ENCODE measurements at regions not wholly inside any gene's neighbourhood (a gene's known extent, or its start where the extent isn't known, plus 50 kb on each side); places are given as distances from the start of the nearest gene placed in this dataset.

- ChIA-PET POLR2A (no interaction called here), CTCF (interaction anchor here (2.4 kb wide), 1 partner anchor 10 kb away, joined by 10 read pairs; no protein-coding TSS in a partner anchor)
- Mint-ChIP-seq H3K4me1 (ENCODE audit: low read depth) (no peaks in the 10 kb centered on the region), H3K9me3 (peaks cover 9% of the 10 kb centered on the region), H3K36me3 (ENCODE audit: low read depth) (no peaks in the 10 kb centered on the region), H3K4me3 (no peak overlapping the region), H3K27me3 (no peaks in the 10 kb centered on the region), H3K27ac (no peak overlapping the region)
- ATAC-seq (no peak), DNase-seq (no peak)
- TF ChIP-seq CTCF (IDR thresholded peaks at IDR 0.05): no peak
- intact Hi-C loops (cut with micrococcal nuclease): no loop called here
Measured at GRCh38 chr5:30050056-30050815, 1143.2 kb upstream of the CDH6 start.

GRCh38 chr5:30042677-30043076 is 1150.8 kb upstream of the CDH6 start:
- no peak for ATAC-seq
- ChIA-PET POLR2A (no interaction called here), CTCF (no interaction called here)
- Mint-ChIP-seq H3K27ac (no peak overlapping the region), H3K4me1 (ENCODE audit: low read depth) (no peaks in the 10 kb centered on the region), H3K9me3 (peaks cover 9% of the 10 kb centered on the region), H3K4me3 (no peak overlapping the region), H3K36me3 (ENCODE audit: low read depth) (no peaks in the 10 kb centered on the region), H3K27me3 (no peaks in the 10 kb centered on the region)
- intact Hi-C loops (cut with micrococcal nuclease): no loop called here
- TF ChIP-seq CTCF (IDR thresholded peaks at IDR 0.05): no peak
- no peak for DNase-seq

GRCh38 chr5:30041831-30042385 is 1151.6 kb upstream of the CDH6 start:
- Mint-ChIP-seq H3K4me1 (ENCODE audit: low read depth) (no peaks in the 10 kb centered on the region), H3K9me3 (peaks cover 7% of the 10 kb centered on the region), H3K27ac (no peak overlapping the region), H3K27me3 (no peaks in the 10 kb centered on the region), H3K36me3 (ENCODE audit: low read depth) (no peaks in the 10 kb centered on the region), H3K4me3 (no peak overlapping the region)
- ChIA-PET POLR2A (no interaction called here), CTCF (no interaction called here)
- no peak for ATAC-seq
- no peak for DNase-seq
- intact Hi-C loops (cut with micrococcal nuclease): no loop called here
- TF ChIP-seq CTCF (IDR thresholded peaks at IDR 0.05): no peak

GRCh38 chr5:30041291-30041690 is 1152.2 kb upstream of the CDH6 start:
- Mint-ChIP-seq H3K27ac (no peak overlapping the region), H3K4me3 (no peak overlapping the region), H3K4me1 (ENCODE audit: low read depth) (no peaks in the 10 kb centered on the region), H3K27me3 (no peaks in the 10 kb centered on the region), H3K36me3 (ENCODE audit: low read depth) (no peaks in the 10 kb centered on the region), H3K9me3 (peaks cover 7% of the 10 kb centered on the region)
- no peak for TF ChIP-seq CTCF (IDR thresholded peaks at IDR 0.05)
- ChIA-PET POLR2A (no interaction called here), CTCF (interaction anchor here (1.1 to 1.4 kb wide), 3 partner anchors 8 to 1147 kb away, joined by 3 to 10 read pairs (median 4); no protein-coding TSS in a partner anchor)
- ATAC-seq (no peak), DNase-seq (no peak)
- intact Hi-C loops (cut with micrococcal nuclease): no loop called here

- DNase-seq (peak; percentile 38), ATAC-seq (no peak)
- H3K9me3 Mint-ChIP-seq: peaks cover 7% of the 10 kb centered on the region
- no peaks in the 10 kb centered on the region for H3K27me3 Mint-ChIP-seq
- ChIA-PET CTCF (interaction anchor here (0.7 to 1.4 kb wide), 5 partner anchors 9 to 1192 kb away, joined by 3 to 10 read pairs (median 4); no protein-coding TSS in a partner anchor), POLR2A (no interaction called here)
- H3K27ac Mint-ChIP-seq: no peak overlapping the region
- no peaks in the 10 kb centered on the region for H3K36me3 Mint-ChIP-seq (ENCODE audit: low read depth)
- intact Hi-C loops (cut with micrococcal nuclease): no loop called here
- peak; percentile 42 for TF ChIP-seq CTCF (IDR thresholded peaks at IDR 0.05)
- no peak overlapping the region for H3K4me3 Mint-ChIP-seq
- no peaks in the 10 kb centered on the region for H3K4me1 Mint-ChIP-seq (ENCODE audit: low read depth)
Measured at GRCh38 chr5:30040488-30041118, 1152.9 kb upstream of the CDH6 start.
